Neural crest cell (in vitro differentiated cells): ENCODE measurements at regions not wholly inside any gene's neighbourhood (a gene's known extent, or its start where the extent isn't known, plus 50 kb on each side); places are given as distances from the start of the nearest gene placed in this dataset.
"Not testable (repeated sequence)": the region's sequence is repeated elsewhere in the genome, so short reads cannot be mapped to it uniquely, and the experiment has no call there.

Source experiments
- DNase-seq: peaks from one replicate; pipeline ENCODE4 v3.0.0; 2021; ENCODE audit warnings: low read depth, mixed read lengths, low spot score
- H3K27ac Mint-ChIP-seq: one replicate; pipeline ENCODE4 v1.8.0; 2021; ENCODE audit warnings: mild to moderate bottlenecking, mixed read lengths; ENCODE audit not compliant: unreplicated experiment
- H3K27me3 Mint-ChIP-seq: 2 replicates; pipeline ENCODE4 v1.8.0; 2021; ENCODE audit warnings: low read depth, mild to moderate bottlenecking, mixed read lengths
- H3K36me3 Mint-ChIP-seq: 2 replicates; pipeline ENCODE4 v1.8.0; 2021; ENCODE audit warnings: low read depth, mild to moderate bottlenecking, mixed read lengths
- H3K4me1 Mint-ChIP-seq: 2 replicates; pipeline ENCODE4 v1.8.0; 2021; ENCODE audit warnings: mixed read lengths
- H3K4me3 Mint-ChIP-seq: one replicate; pipeline ENCODE4 v1.8.0; 2021; ENCODE audit warnings: mild to moderate bottlenecking, mixed read lengths
- H3K9me3 Mint-ChIP-seq: 2 replicates; pipeline ENCODE4 v1.8.0; 2021; ENCODE audit warnings: mixed read lengths
- CTCF ChIP-seq: fragments of 200-600 bp; sonication (generic); conservative IDR thresholded peaks from 2 replicates; pipeline ENCODE4 v1.5.0; 2021; ENCODE audit warnings: antibody characterized with exemption, mild to moderate bottlenecking

- TF ChIP-seq CTCF, result peak; percentile 72
- H3K27ac Mint-ChIP-seq, H3K27me3 Mint-ChIP-seq, DNase-seq, H3K4me3 Mint-ChIP-seq, H3K9me3 Mint-ChIP-seq, H3K36me3 Mint-ChIP-seq: not testable (repeated sequence)
- H3K4me1 Mint-ChIP-seq, result peaks cover 11% of the 10 kb centered on the region
Measured at GRCh38 chr11:89616999-89617602, 93.0 kb upstream of the TRIM77 start.

- H3K27ac Mint-ChIP-seq, H3K4me3 Mint-ChIP-seq, DNase-seq, H3K9me3 Mint-ChIP-seq, H3K36me3 Mint-ChIP-seq, H3K27me3 Mint-ChIP-seq: not testable (repeated sequence)
- peaks cover 11% of the 10 kb centered on the region for H3K4me1 Mint-ChIP-seq
Measured at GRCh38 chr11:89620721-89621120, 89.4 kb upstream of the TRIM77 start.

GRCh38 chr11:89625171-89625570 is 84.9 kb upstream of the TRIM77 start:
- no peak overlapping the region for H3K4me3 Mint-ChIP-seq
- TF ChIP-seq CTCF, result peak; percentile 43
- no peaks in the 10 kb centered on the region for H3K27me3 Mint-ChIP-seq
- DNase-seq, result no peak
- H3K9me3 Mint-ChIP-seq, result no peaks in the 10 kb centered on the region
- H3K36me3 Mint-ChIP-seq, result no peaks in the 10 kb centered on the region
- peaks cover 6% of the 10 kb centered on the region for H3K4me1 Mint-ChIP-seq
- H3K27ac Mint-ChIP-seq, result no peak overlapping the region

GRCh38 chr11:89626366-89626765 is 83.7 kb upstream of the TRIM77 start:
- Mint-ChIP-seq H3K4me3 (no peak overlapping the region), H3K4me1 (no peaks in the 10 kb centered on the region), H3K27me3 (no peaks in the 10 kb centered on the region), H3K9me3 (no peaks in the 10 kb centered on the region), H3K27ac (no peak overlapping the region), H3K36me3 (no peaks in the 10 kb centered on the region)
- TF ChIP-seq CTCF, result no peak
- no peak for DNase-seq

- H3K9me3 Mint-ChIP-seq, H3K27ac Mint-ChIP-seq, H3K4me3 Mint-ChIP-seq, H3K36me3 Mint-ChIP-seq, DNase-seq, H3K27me3 Mint-ChIP-seq, H3K4me1 Mint-ChIP-seq: not testable (repeated sequence)
Measured at GRCh38 chr11:89626881-89627280, 83.2 kb upstream of the TRIM77 start.

GRCh38 chr11:89633135-89633705 is 76.9 kb upstream of the TRIM77 start:
- TF ChIP-seq CTCF, result no peak
- H3K27me3 Mint-ChIP-seq, result no peaks in the 10 kb centered on the region
- DNase-seq, result no peak

GRCh38 chr11:89640777-89641176 is 69.3 kb upstream of the TRIM77 start:
- not testable (repeated sequence) for H3K36me3 Mint-ChIP-seq, H3K27me3 Mint-ChIP-seq, H3K4me3 Mint-ChIP-seq, H3K9me3 Mint-ChIP-seq, DNase-seq, H3K27ac Mint-ChIP-seq
- peaks cover 16% of the 10 kb centered on the region for H3K4me1 Mint-ChIP-seq

More at GRCh38 chr11:89633135-89633705, 76.9 kb upstream of the TRIM77 start:
- Mint-ChIP-seq H3K36me3 (no peaks in the 10 kb centered on the region), H3K4me1 (peaks cover 14% of the 10 kb centered on the region), H3K9me3 (no peaks in the 10 kb centered on the region), H3K4me3 (no peak overlapping the region), H3K27ac (peak overlapping the region; percentile 10)

- H3K4me3 Mint-ChIP-seq, H3K27me3 Mint-ChIP-seq, H3K36me3 Mint-ChIP-seq, H3K27ac Mint-ChIP-seq, H3K4me1 Mint-ChIP-seq, DNase-seq, H3K9me3 Mint-ChIP-seq: not testable (repeated sequence)
Measured at GRCh38 chr11:89648232-89648631, 61.9 kb upstream of the TRIM77 start.

- H3K4me1 Mint-ChIP-seq, DNase-seq, H3K36me3 Mint-ChIP-seq, H3K4me3 Mint-ChIP-seq, H3K27me3 Mint-ChIP-seq, H3K9me3 Mint-ChIP-seq, H3K27ac Mint-ChIP-seq: not testable (repeated sequence)
Measured at GRCh38 chr11:89648996-89649395, 61.1 kb upstream of the TRIM77 start.

GRCh38 chr11:89654669-89655068 is 55.4 kb upstream of the TRIM77 start:
- not testable (repeated sequence) for H3K9me3 Mint-ChIP-seq, H3K27me3 Mint-ChIP-seq, H3K36me3 Mint-ChIP-seq, H3K4me3 Mint-ChIP-seq, DNase-seq
- Mint-ChIP-seq H3K4me1 (peaks cover 22% of the 10 kb centered on the region), H3K27ac (peak overlapping the region; percentile 9)
